H1 (cell line): ENCODE measurements at regions not wholly inside any gene's neighbourhood (a gene's known extent, or its start where the extent isn't known, plus 50 kb on each side); places are given as distances from the start of the nearest gene placed in this dataset.

Experiments
- CHD1 ChIP-seq: IDR thresholded peaks from 2 replicates; pipeline ENCODE4 v1.6.1; 2012; ENCODE audit warnings: low read depth, low read length, improper control_type of control experiment
- EP300 ChIP-seq, 2 experiments: IDR thresholded peaks; 1 replicate in 1 of 2; 2 replicates in 1 of 2; pipeline ENCODE4 v1.6.1; 2011 to 2012; ENCODE audit warnings: low read depth in 2 of 2, low read length in 2 of 2, mild to moderate bottlenecking in 2 of 2, borderline replicate concordance in 1 of 2, inconsistent platforms in 1 of 2, moderate library complexity in 1 of 2
- RAD21 ChIP-seq, 2 experiments: IDR thresholded peaks in 1 of 2; conservative IDR thresholded peaks in 1 of 2; 2 replicates each; pipeline ENCODE4 v1.6.1; 2011; ENCODE audit warnings: low read depth in 2 of 2, low read length in 2 of 2, improper control_type of control experiment in 1 of 2, inconsistent platforms in 1 of 2, mild to moderate bottlenecking in 1 of 2, moderate library complexity in 1 of 2
- SP2 ChIP-seq: IDR thresholded peaks from 2 replicates; pipeline ENCODE4 v1.6.1; 2012; ENCODE audit warnings: mild to moderate bottlenecking, low read length, inconsistent platforms

DNA sequence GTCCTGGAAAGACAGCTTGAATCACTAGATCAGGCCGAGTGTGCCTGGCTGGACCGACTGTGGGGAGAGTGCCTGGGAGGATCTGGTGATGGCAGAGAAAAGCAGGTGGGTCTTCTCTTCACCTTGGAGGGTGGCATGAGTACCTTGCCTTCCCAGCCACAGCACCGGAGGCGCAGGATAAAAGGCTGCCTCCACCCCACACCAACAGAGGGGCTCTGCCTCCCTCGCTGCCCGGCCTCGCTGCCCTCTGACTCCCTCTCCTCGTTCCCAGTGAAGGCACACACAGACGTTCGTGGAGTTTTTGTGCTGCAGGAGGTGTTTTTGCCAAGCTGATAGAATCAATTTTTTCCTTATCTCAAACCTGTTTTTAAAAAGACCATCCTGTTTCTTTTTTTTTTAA lies 71.4 kb upstream of the HAAO start (continued):
- TF ChIP-seq RAD21 (IDR thresholded peaks at IDR 0.05 in 1 of 2, conservative IDR thresholded peaks at IDR 0.05 in 1 of 2; ENCODE audit: low read depth in 2 of 2, low read length in 2 of 2) (no peak), CHD1 (no peak), EP300 (IDR thresholded peaks at IDR 0.05; ENCODE audit: borderline replicate concordance in 1 of 2, low read depth in 2 of 2, low read length in 2 of 2) (no peak), SP2 (no peak)
